H1 (cell line): ENCODE measurements at regions not wholly inside any gene's neighbourhood (a gene's known extent, or its start where the extent isn't known, plus 50 kb on each side); places are given as distances from the start of the nearest gene placed in this dataset.

Source experiments
- EZH2 ChIP-seq: fragments of 200-600 bp; sonication (generic); IDR thresholded peaks from 2 replicates; pipeline ENCODE4 v1.7.1; 2012; ENCODE audit warnings: low read depth, mild to moderate bottlenecking, moderate library complexity, low read length, inconsistent platforms; ENCODE audit not compliant: severe bottlenecking

GRCh38 chr5:38148021-38148625 is 110.2 kb upstream of the EGFLAM start (continued):
- no peak for TF ChIP-seq EZH2
